ENCODE measurements at regions not wholly inside any gene's neighbourhood (a gene's known extent, or its start where the extent isn't known, plus 50 kb on each side); places are given as distances from the start of the nearest gene placed in this dataset.

DNA sequence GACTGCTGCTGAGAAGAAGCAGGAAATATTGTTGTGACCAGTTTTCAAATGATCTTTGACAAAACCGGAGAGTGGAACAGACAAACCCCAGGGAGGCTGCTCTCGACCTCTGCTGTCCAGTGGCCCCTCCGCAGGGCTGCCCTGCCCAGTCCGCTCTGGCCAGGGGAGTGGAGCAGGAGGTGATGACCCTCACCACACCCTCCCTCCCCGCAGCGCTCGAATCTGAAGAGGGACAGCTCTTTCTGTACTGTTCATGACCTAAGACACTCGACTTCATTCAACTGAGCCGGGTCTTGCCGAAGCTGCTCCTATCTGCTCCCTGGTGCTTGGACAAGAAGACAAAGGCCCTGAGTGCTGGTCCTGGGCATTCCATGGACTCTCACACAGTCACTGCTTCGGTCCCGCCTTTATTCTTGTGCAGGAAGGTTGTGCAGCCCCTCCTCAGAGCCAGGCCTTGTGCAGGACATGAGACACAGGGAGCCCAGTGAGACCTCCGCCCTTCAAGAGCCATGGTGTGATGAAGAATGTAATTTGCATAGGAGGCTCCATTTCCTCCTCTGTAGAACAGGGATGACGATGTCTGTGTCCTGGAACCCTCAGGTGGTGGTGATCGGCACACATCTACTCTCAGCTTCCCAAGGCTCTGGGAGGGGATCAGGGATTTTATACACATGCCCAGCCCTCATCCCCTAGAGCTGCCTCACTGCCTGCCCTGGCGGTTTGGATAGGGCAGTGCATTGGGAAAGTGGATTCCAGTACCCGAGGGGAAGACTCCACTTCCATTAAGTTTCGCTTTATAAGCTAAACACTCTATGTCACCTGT is 97.1 kb upstream of the PRR20G start:
- peaks cover 67% of the 10 kb centered on the region for H3K27me3 ChIP-seq
- H3K9me3 ChIP-seq: peaks cover 0 to 19% (median 0%) of the 10 kb centered on the region in 3 donors
- no peak overlapping the region for H3K4me3 ChIP-seq
- WGBS, 2 donors (ENCODE audit: low coverage in 1 of 2): 47 to 79% methylated on average over 8 to 15 of the region's 18 CpGs
- no peak overlapping the region for H3K27ac ChIP-seq
- H3K36me3 ChIP-seq: no peaks in the 10 kb centered on the region
- no peak for ATAC-seq
- H3K4me1 ChIP-seq: no peaks in the 10 kb centered on the region
- no peak for TF ChIP-seq POLR2A (IDR thresholded peaks at IDR 0.05)
- TF ChIP-seq, protein P1, sequence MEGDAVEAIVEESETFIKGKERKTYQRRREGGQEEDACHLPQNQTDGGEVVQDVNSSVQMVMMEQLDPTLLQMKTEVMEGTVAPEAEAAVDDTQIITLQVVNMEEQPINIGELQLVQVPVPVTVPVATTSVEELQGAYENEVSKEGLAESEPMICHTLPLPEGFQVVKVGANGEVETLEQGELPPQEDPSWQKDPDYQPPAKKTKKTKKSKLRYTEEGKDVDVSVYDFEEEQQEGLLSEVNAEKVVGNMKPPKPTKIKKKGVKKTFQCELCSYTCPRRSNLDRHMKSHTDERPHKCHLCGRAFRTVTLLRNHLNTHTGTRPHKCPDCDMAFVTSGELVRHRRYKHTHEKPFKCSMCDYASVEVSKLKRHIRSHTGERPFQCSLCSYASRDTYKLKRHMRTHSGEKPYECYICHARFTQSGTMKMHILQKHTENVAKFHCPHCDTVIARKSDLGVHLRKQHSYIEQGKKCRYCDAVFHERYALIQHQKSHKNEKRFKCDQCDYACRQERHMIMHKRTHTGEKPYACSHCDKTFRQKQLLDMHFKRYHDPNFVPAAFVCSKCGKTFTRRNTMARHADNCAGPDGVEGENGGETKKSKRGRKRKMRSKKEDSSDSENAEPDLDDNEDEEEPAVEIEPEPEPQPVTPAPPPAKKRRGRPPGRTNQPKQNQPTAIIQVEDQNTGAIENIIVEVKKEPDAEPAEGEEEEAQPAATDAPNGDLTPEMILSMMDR (IDR thresholded peaks at IDR 0.05): no peak
- no peak for TF ChIP-seq POLR2AphosphoS5 (IDR thresholded peaks at IDR 0.05)
- no peak for TF ChIP-seq EP300 (IDR thresholded peaks at IDR 0.05)

DNA sequence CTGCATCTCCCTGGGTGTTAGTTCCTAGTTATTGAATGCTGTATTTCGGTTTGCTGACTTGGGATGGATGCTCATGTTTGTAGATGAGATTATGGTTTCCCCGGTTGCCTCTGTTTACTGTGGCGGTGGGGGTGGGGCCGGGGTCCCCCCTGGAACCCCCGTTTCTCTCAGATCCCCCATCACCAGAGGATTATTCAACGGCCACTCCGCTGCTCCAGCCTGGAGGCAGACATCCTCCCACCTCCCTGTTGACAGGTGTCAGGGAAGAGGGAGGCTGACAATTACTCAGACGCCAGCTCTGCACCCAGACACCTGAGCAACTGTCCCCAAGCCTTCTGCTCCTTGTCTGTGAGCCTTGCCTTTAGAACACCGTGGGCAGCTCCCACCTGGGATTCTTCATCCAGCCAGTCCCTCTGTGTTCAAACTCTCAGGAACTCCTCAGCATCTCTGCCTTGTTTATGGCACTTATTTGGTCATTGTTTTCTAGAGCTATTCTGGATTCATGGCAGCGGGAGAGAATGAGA is 95.9 kb upstream of the PRR20G start:
- WGBS, 2 donors (ENCODE audit: low coverage in 1 of 2): 40 to 45% methylated on average over 1 to 4 of the region's 10 CpGs
- ATAC-seq: no peak
- no peak for TF ChIP-seq POLR2AphosphoS5 (IDR thresholded peaks at IDR 0.05)
- no peak for TF ChIP-seq POLR2A (IDR thresholded peaks at IDR 0.05)
- no peak for TF ChIP-seq EP300 (IDR thresholded peaks at IDR 0.05)
- TF ChIP-seq, protein P1 (IDR thresholded peaks at IDR 0.05): no peak
- Histone ChIP-seq H3K9me3 (peaks cover 0 to 19% (median 0%) of the 10 kb centered on the region in 3 donors), H3K4me3 (no peak overlapping the region), H3K27me3 (peaks cover 55% of the 10 kb centered on the region), H3K36me3 (no peaks in the 10 kb centered on the region), H3K27ac (no peak overlapping the region), H3K4me1 (no peaks in the 10 kb centered on the region)

- H3K4me3 ChIP-seq: no peak overlapping the region
- peaks cover 27% of the 10 kb centered on the region for H3K27me3 ChIP-seq
- H3K27ac ChIP-seq: no peak overlapping the region
- no peak for TF ChIP-seq EP300 (IDR thresholded peaks at IDR 0.05)
- TF ChIP-seq POLR2A (IDR thresholded peaks at IDR 0.05): no peak
- TF ChIP-seq, protein P1 (IDR thresholded peaks at IDR 0.05): no peak
- H3K36me3 ChIP-seq: no peaks in the 10 kb centered on the region
- 50 to 100% methylated on average over 1 to 2 of the region's 11 CpGs for WGBS, 2 donors (ENCODE audit: low coverage in 1 of 2)
- H3K4me1 ChIP-seq: no peaks in the 10 kb centered on the region
- no peak for ATAC-seq
- H3K9me3 ChIP-seq: peaks cover 0 to 29% (median 0%) of the 10 kb centered on the region in 3 donors
Measured at GRCh38 chr3:127377801-127378655, 90.2 kb upstream of the PRR20G start.

- Histone ChIP-seq H3K36me3 (no peaks in the 10 kb centered on the region), H3K9me3 (peaks cover 0 to 11% (median 0%) of the 10 kb centered on the region in 3 donors), H3K27me3 (peaks cover 42% of the 10 kb centered on the region), H3K27ac (no peak overlapping the region), H3K4me1 (no peaks in the 10 kb centered on the region), H3K4me3 (no peak overlapping the region)
- WGBS, 2 donors (ENCODE audit: low coverage in 1 of 2): 56 to 85% methylated on average over 5 to 9 of the region's 13 CpGs
- TF ChIP-seq POLR2AphosphoS5 (IDR thresholded peaks at IDR 0.05): no peak
- TF ChIP-seq, protein P1 (IDR thresholded peaks at IDR 0.05): no peak
- no peak for TF ChIP-seq EP300 (IDR thresholded peaks at IDR 0.05)
- ATAC-seq: no peak
Measured at GRCh38 chr3:127375151-127375930, 87.5 kb upstream of the PRR20G start.

Data from gastroesophageal sphincter (tissue), 4 donors.